Activated CD4-positive, alpha-beta T cell treated with anti-CD3 and anti-CD28 coated beads, Interleukin-2, amount 50 U/mL, for 24 hours (primary cell): ENCODE measurements at regions not wholly inside any gene's neighbourhood (a gene's known extent, or its start where the extent isn't known, plus 50 kb on each side); places are given as distances from the start of the nearest gene placed in this dataset.

ENCODE experiments used
- DNase-seq, 2 donors: peaks; one replicate each; pipeline ENCODE4 v3.0.0-alpha.2; 2020; ENCODE audit warnings: low read depth in 1 of 2, low spot score in 1 of 2

- no peak for DNase-seq
Measured at GRCh38 chr6:2381872-2382661, 136.7 kb upstream of the GMDS start.

DNA sequence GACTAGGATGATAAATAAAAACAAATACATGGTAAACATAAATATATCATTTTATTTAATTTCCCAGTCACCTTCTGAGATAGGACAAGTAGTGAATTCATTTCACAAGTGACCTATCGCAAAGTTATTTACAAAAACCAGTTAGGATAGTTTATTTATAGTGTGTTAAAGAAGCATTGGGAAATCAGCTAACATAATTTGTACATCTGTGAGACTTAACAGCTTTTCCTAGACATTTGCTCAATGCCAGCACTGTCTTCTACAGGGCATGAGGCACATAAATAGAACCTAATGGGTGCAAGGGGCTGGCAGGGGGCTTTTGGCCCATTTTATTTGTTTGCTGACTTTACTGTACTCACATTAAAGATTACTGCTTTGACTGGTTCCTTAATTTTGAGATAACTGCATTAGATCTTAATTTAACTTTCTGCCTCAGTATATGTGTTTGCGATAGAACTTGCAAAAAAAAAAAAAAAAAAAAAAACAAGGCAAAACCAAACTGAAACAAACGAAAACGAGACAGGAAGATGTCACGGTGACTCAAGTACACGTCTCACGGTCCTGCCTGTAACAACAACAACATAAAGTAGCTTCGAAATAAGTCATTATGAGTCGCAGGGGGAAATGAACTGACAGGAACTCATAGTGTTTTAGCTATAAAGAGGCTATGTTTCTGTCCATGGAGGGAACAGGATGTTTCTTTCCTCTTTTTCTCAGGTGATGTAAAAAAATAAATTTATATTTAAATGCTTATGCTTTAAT lies 133.7 kb upstream of the GMDS start:
- no peak for DNase-seq

GRCh38 chr6:2378046-2378657 lies 132.7 kb upstream of the GMDS start:
- no peak for DNase-seq

DNA sequence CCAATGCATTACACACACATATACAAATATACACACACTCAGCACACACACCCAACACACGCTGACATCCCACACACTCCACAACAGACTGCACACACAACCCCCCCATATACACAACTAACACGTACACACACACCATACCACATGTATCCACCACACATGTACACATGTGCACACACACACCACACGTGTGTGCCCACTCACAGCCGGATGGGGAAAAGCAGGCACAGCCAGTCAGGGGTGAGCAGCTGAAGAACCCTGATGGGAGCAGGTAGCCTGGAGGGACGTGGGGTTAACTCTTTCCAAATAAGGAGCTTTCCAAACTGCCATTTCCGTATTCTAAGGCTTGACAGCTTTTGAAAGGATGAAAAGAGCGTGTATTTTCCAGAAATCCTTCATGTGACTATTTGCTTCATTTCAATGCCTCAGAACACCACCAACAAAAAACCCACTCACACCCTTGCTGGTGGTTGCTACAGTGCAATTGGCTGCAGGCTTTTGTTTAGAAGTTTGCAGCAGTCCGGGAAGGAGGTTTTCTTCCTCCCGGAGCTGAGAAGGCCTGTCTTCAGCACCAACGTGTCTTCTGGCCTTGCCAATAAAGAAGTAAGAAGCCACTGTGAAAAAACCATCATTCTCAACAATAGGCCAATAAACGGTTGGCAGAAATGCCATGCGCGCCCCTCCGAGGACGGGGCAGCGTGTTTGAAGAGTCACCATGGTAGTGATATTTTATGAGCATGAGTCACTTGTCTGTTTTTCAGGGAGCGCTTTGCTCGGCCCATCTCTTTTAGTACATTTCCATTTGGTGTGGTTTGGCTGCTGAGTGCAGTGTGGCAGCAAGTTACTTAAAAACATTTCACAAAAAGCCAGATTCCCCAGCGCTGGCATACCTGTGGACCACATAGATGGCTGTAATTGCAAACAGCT lies 131.3 kb upstream of the GMDS start:
- no peak for DNase-seq

- no peak for DNase-seq
Measured at GRCh38 chr6:2375443-2375842, 130.0 kb upstream of the GMDS start.

- DNase-seq: no peak
Measured at GRCh38 chr6:2369606-2370005, 124.2 kb upstream of the GMDS start.

DNA sequence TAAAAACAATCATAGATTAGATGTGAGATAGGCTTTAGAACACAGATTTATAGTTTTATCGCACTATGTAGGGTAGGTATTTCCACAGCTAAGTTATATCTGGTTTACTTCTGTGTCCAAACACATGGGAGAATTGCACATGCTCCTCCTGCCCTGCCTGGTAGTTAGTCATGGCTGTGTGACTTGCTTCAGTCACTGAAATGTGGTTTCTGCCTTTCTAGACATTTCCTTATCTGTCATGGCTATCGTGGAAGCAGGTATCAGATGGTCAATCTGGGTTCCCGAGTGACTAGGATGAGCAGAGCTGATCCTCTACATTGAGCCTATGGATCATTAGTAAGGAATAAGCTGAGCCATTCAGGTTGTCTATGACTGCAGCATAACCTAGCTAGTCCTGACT lies 117.8 kb upstream of the GMDS start:
- DNase-seq: no peak

DNA sequence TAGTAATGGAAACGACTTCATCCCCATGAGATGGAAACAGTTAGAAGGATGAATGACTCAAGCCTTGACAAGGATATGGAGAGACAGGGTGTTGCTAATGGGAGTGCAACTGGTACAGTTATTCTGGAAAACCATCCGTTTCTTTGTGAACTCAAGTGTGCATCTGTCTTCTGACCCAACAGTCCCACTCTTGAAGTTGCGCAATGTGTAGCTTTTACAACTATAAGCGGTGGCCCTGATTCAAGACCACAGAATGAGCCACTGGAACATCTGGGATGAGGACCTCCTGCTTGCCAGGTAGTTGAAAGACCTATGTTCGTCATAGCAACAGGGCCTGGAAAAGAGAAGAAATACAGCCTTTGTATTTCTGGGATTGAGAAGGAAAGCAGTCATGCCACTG lies 115.8 kb upstream of the GMDS start:
- no peak for DNase-seq

GRCh38 chr6:2360716-2361115 lies 115.3 kb upstream of the GMDS start:
- no peak for DNase-seq

- no peak for DNase-seq
Measured at GRCh38 chr6:2360126-2360525, 114.7 kb upstream of the GMDS start.

DNA sequence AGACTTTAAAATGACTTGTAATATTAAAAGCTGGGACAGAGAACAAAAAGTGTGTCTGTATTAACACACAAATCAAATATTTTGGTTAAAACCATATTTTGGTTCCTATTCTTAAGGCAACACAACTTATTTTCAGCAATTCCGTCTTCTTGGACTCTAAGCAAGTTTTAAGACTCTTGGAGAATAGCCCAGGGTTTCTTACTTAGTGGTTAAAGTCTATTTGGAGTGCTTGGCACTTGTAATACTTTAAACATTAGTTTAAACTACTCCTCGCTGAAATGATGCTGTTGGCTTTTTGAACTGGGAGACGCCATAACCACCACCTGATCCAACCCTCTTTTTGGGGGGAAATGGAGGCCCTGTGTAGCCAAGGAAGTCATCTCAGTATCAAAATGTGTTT lies 109.7 kb upstream of the GMDS start:
- no peak for DNase-seq

DNA sequence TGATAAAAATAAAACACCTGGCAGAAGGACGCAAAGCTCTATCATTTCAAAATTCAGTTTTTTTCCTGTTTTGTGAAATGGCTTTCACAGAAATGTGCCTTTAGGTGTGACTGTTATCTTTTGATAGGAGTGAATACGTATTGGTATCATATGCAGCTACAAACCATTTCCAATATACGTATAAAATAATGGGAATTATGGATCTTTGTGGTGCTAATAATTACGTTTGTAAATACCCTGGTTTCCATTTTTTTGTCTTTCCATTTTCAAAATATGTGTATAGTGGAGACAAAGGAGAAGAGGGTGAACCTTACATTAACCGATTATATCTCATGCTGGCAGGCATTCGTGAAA lies 108.7 kb upstream of the GMDS start:
- DNase-seq: no peak

- DNase-seq: peak; percentile 5 to 47
Measured at GRCh38 chr6:2353412-2354137, 108.2 kb upstream of the GMDS start.

- no peak for DNase-seq
Measured at GRCh38 chr6:2351807-2352431, 106.5 kb upstream of the GMDS start.

GRCh38 chr6:2351090-2351489 lies 105.7 kb upstream of the GMDS start:
- no peak for DNase-seq

DNA sequence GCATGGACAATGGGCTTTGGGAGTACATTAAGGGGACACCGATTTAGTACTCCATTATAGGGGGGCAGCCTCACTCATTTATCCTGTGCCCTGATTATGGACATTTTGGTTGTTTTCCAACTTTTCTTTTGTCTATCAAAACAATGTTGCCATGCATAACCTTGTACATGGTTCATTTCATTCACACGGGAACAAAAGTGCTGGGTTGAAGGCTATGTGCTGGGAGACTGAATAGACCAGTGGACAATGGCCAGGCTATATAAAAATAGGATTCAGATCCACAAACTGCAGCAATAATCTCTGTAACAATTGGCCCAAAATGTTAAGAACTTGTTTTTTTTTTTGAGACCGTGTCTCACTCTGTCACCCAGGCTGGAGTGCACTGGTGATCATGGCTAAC lies 100.7 kb upstream of the GMDS start:
- no peak for DNase-seq

DNA sequence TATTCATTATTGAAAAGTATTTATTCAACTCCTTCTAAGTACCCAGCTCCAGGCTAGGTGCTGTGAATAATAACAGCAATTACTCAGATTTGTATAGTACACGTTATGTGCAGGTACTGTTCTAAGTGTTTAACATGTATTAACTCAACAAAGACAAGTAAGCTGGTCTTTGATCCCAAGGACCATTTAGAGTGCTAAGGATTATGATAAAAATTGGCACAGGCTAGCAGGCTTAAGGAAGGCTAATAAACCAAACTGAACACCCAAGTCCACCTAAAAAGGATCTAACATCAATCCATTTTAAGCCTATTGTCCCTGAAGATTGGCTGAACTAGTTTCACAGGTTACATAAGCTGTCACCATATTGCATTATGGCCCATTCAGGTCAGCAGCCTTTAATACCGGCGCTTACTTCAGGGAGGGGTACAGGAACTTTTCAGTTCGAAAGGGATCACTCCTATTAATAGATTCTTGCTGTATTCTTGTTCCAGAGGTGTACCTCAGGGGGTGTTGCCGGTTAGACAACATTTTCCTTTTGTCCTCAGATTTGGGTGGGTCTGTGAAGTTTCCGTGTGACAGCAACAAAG lies 99.0 kb upstream of the GMDS start:
- no peak for DNase-seq

DNA sequence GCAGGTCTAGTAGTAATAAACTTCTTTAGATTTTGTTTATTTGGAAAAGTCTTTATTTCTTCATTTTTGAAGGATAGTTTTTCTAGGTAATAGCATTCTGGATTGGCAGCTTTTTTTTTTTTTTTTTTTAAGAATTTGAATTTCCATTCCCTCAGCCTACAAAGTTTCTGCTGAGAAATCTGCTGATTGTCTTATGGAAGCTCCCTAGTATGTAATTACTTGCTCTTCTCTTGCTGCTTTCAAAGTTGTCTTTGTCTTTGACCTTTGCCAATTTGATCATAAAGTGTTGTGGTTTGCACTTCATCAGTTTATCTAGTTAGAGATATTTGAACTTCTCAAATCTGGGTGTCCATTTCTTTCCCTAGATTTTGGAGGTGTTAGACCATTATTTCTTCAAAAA lies 82.2 kb upstream of the GMDS start:
- DNase-seq: no peak

DNA sequence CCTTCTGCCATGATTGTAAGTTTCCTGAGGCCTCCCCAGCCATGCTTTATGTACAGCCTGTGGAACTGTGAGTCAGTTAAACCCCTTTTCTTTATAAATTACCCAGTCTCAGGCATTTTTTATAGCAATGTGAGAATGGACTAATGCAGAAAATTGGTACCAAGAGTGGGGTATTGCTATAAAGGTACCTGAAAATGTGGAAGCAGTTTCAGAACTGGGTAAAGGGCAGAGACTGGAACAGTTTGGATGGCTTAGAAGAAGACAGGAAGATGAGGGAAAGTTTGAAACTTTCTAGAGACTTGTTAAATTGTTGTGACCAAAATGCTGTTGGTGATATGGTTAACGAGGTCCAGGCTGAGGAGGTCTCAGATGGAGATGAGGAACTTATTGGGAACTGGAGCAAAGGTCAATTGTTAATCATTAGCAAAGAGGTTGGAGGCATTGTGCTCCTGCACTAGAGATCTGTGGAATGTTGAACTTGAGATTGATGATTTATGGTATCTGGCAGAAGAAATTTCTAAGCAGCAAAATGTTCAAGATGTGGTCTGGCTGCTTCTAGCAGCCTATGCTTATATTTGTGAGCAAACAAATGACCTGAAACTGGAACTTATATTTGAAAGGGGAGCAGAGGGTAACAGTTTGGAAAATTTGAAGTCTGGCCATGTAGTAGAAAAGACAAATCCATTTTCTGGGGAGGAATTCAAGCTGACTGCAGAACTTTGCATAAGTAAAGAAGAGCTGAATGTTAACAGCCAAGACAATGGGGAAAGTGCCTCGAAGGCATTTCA lies 79.0 kb upstream of the GMDS start:
- DNase-seq: no peak
